H1 (cell line): ENCODE measurements at regions not wholly inside any gene's neighbourhood (a gene's known extent, or its start where the extent isn't known, plus 50 kb on each side); places are given as distances from the start of the nearest gene placed in this dataset.

ENCODE experiments used
- CTCF ChIA-PET: fragments of 300-600 bp; sonication (Branson Sonifier 250); formaldehyde crosslinking; loops from one replicate; lab custom pipeline; 2021; ENCODE audit not compliant: partially characterized antibody; lab: Charles Lee
- POLR2A ChIA-PET: fragments of 300-600 bp; sonication (Branson Sonifier 250); formaldehyde crosslinking; loops from one replicate; lab custom pipeline; 2021; ENCODE audit warnings: inconsistent platforms; ENCODE audit not compliant: partially characterized antibody; lab: Charles Lee
- DNase-seq, 2 experiments: peaks; one replicate each; pipeline versions ENCODE4 v3.0.0 to v3.0.0-alpha.2; 2010 to 2022; ENCODE audit warnings: low spot score in 2 of 2, low read depth in 1 of 2, mixed read lengths in 1 of 2
- FAIRE-seq: peaks from 2 replicates; lab custom pipeline; 2011; peaks lifted over from hg19 to GRCh38; lab: Jason Lieb, UNC
- H2AFZ ChIP-seq: 2 replicates; pipeline ENCODE4 v1.8.1; 2012; ENCODE audit warnings: low read length, inconsistent platforms
- H2AK5ac ChIP-seq: 2 replicates; pipeline ENCODE4 v1.6.1; 2013; ENCODE audit warnings: low read depth, low read length
- H2BK120ac ChIP-seq: replicated peaks from 2 replicates; pipeline ENCODE3; 2013; ENCODE audit warnings: low read depth, low read length, inconsistent platforms
- H2BK12ac ChIP-seq: 2 replicates; pipeline ENCODE4 v1.6.1; 2013; ENCODE audit warnings: low read depth, low read length
- H2BK15ac ChIP-seq: 2 replicates; pipeline ENCODE4 v1.6.1; 2013; ENCODE audit warnings: low read length
- H2BK20ac ChIP-seq: 2 replicates; pipeline ENCODE4 v1.6.1; 2013; ENCODE audit warnings: low read length
- H2BK5ac ChIP-seq: 2 replicates; pipeline ENCODE4 v1.6.1; 2013; ENCODE audit warnings: low read depth, low read length
- H3K14ac ChIP-seq: 2 replicates; pipeline ENCODE4 v1.6.1; 2013; ENCODE audit warnings: inconsistent platforms; ENCODE audit not compliant: insufficient read length
- H3K18ac ChIP-seq: 2 replicates; pipeline ENCODE4 v1.6.1; 2013; ENCODE audit warnings: low read length; ENCODE audit errors: extremely low read depth
- H3K23ac ChIP-seq: 2 replicates; pipeline ENCODE4 v1.6.1; 2013; ENCODE audit warnings: inconsistent platforms; ENCODE audit not compliant: insufficient read length
- H3K23me2 ChIP-seq: 2 replicates; pipeline ENCODE4 v1.6.1; 2013; ENCODE audit warnings: low read depth, low read length
- H3K27ac ChIP-seq: 2 replicates; pipeline ENCODE4 v1.6.1; 2011; ENCODE audit warnings: low read depth, low read length, inconsistent platforms
- H3K27me3 ChIP-seq, 4 experiments: replicated peaks in 1 of 4; 1 replicate in 1 of 4; 2 replicates in 3 of 4; pipeline versions ENCODE4 v1.6.1 to v1.8.1; 2011 to 2013; ENCODE audit warnings: low read length in 3 of 4, mild to moderate bottlenecking in 3 of 4, inconsistent platforms in 2 of 4, mixed read lengths in 2 of 4, moderate library complexity in 1 of 4; ENCODE audit not compliant: control insufficient read depth in 3 of 4, insufficient read depth in 3 of 4; ENCODE audit errors: extremely low read depth in 1 of 4
- H3K36me3 ChIP-seq, 4 experiments: 2 replicates each; pipeline versions ENCODE4 v1.6.1 to v1.8.1; 2011 to 2013; ENCODE audit warnings: mild to moderate bottlenecking in 4 of 4, low read length in 3 of 4, moderate library complexity in 2 of 4, control low read depth in 1 of 4, inconsistent platforms in 1 of 4; ENCODE audit not compliant: insufficient read depth in 4 of 4, control insufficient read depth in 2 of 4
- H3K4ac ChIP-seq: replicated peaks from 2 replicates; pipeline ENCODE3; 2013; ENCODE audit warnings: low read length, low read depth, mixed read lengths, inconsistent platforms; ENCODE audit not compliant: insufficient read length
- H3K4me1 ChIP-seq, 4 experiments: replicated peaks in 1 of 4; 1 replicate in 1 of 4; 2 replicates in 3 of 4; pipeline versions ENCODE4 v1.6.1 to v1.8.1; 2011 to 2013; ENCODE audit warnings: low read length in 3 of 4, inconsistent platforms in 2 of 4, mixed read lengths in 1 of 4; ENCODE audit not compliant: insufficient read depth in 4 of 4, control insufficient read depth in 3 of 4
- H3K4me2 ChIP-seq, 2 experiments: 2 replicates each; pipeline versions ENCODE4 v1.6.1 to v1.8.1; 2011 to 2013; ENCODE audit warnings: low read depth in 2 of 2, low read length in 2 of 2, control low read depth in 1 of 2, inconsistent platforms in 1 of 2, mild to moderate bottlenecking in 1 of 2; ENCODE audit not compliant: insufficient read depth in 1 of 2
- H3K4me3 ChIP-seq, 4 experiments: fragments of 200-600, 300-600 bp in 1 of 4; sonication (generic), shearing (Covaris generic), sonication (Bioruptor Twin) in 1 of 4; 2 replicates each; pipeline versions ENCODE4 v1.5.1 to v1.8.1; 2011 to 2016; ENCODE audit warnings: low read length in 4 of 4, low read depth in 3 of 4, control low read depth in 2 of 4, inconsistent platforms in 2 of 4, mild to moderate bottlenecking in 2 of 4, mixed read lengths in 1 of 4, moderate library complexity in 1 of 4; ENCODE audit not compliant: insufficient read depth in 2 of 4; ENCODE audit errors: extremely low read depth in 1 of 4
- H3K56ac ChIP-seq: replicated peaks from 2 replicates; pipeline ENCODE3; 2013; ENCODE audit warnings: low read depth, mild to moderate bottlenecking, mixed read lengths, low read length, inconsistent platforms; ENCODE audit not compliant: insufficient read length
- H3K79me1 ChIP-seq: 2 replicates; pipeline ENCODE4 v1.6.1; 2013; ENCODE audit warnings: low read depth, low read length, control low read depth
- H3K79me2 ChIP-seq, 2 experiments: 2 replicates each; pipeline versions ENCODE4 v1.6.1 to v1.8.1; 2012 to 2013; ENCODE audit warnings: low read length in 2 of 2, mild to moderate bottlenecking in 2 of 2, inconsistent platforms in 1 of 2; ENCODE audit not compliant: insufficient read depth in 2 of 2, control insufficient read depth in 1 of 2
- H3K9ac ChIP-seq, 4 experiments: replicated peaks in 1 of 4; 1 replicate in 1 of 4; 2 replicates in 3 of 4; pipeline versions ENCODE4 v1.6.1 to v1.8.1; 2011 to 2013; ENCODE audit warnings: low read depth in 3 of 4, low read length in 3 of 4, control low read depth in 2 of 4, mild to moderate bottlenecking in 2 of 4, moderate library complexity in 2 of 4, inconsistent platforms in 1 of 4; ENCODE audit errors: extremely low read depth in 1 of 4
- H3K9me3 ChIP-seq, 2 experiments: 2 replicates each; pipeline versions ENCODE4 v1.6.1 to v1.8.1; 2012 to 2013; ENCODE audit warnings: mild to moderate bottlenecking in 2 of 2, moderate library complexity in 2 of 2, control low read depth in 1 of 2, inconsistent platforms in 1 of 2, low read depth in 1 of 2, low read length in 1 of 2, mixed read lengths in 1 of 2; ENCODE audit not compliant: insufficient read depth in 2 of 2
- H4K20me1 ChIP-seq, 2 experiments: replicated peaks in 1 of 2; 2 replicates each; pipeline versions ENCODE3 to v1.8.1; 2011 to 2013; ENCODE audit warnings: inconsistent platforms in 2 of 2, low read length in 2 of 2, mild to moderate bottlenecking in 1 of 2; ENCODE audit not compliant: insufficient read depth in 2 of 2, control insufficient read depth in 1 of 2
- H4K5ac ChIP-seq: 2 replicates; pipeline ENCODE4 v1.6.1; 2013; ENCODE audit warnings: low read length, low read depth, mixed read lengths, inconsistent platforms; ENCODE audit not compliant: insufficient read length
- H4K8ac ChIP-seq: 2 replicates; pipeline ENCODE4 v1.8.0; 2013; ENCODE audit warnings: mild to moderate bottlenecking, moderate library complexity, low read length, inconsistent platforms; ENCODE audit not compliant: insufficient read depth; ENCODE audit errors: extremely low read depth
- H4K91ac ChIP-seq: replicated peaks from 2 replicates; pipeline ENCODE3; 2013; ENCODE audit warnings: low read length, mixed read lengths, inconsistent platforms; ENCODE audit not compliant: insufficient read length
- BACH1 ChIP-seq: IDR thresholded peaks from 2 replicates; pipeline ENCODE4 v1.6.1; 2012; ENCODE audit warnings: low read length, improper control_type of control experiment
- CBX8 ChIP-seq: fragments of 300-800, 300-1000 bp; sonication (generic); IDR thresholded peaks from 2 replicates; pipeline ENCODE4 v1.7.1; 2016; ENCODE audit warnings: low read depth, low read length, borderline replicate concordance
- CREB1 ChIP-seq: IDR thresholded peaks from 2 replicates; pipeline ENCODE4 v1.6.1; 2012; ENCODE audit warnings: inconsistent platforms
- EP300 ChIP-seq, 2 experiments: IDR thresholded peaks; 1 replicate in 1 of 2; 2 replicates in 1 of 2; pipeline ENCODE4 v1.6.1; 2011 to 2012; ENCODE audit warnings: low read depth in 2 of 2, low read length in 2 of 2, mild to moderate bottlenecking in 2 of 2, borderline replicate concordance in 1 of 2, inconsistent platforms in 1 of 2, moderate library complexity in 1 of 2
- KDM4A ChIP-seq: IDR thresholded peaks from one replicate; pipeline ENCODE4 v1.7.1; 2012; ENCODE audit warnings: low read depth, mild to moderate bottlenecking, moderate library complexity, low read length, inconsistent platforms; ENCODE audit not compliant: severe bottlenecking
- POLR2A ChIP-seq, 2 experiments: IDR thresholded peaks; 1 replicate in 1 of 2; 2 replicates in 1 of 2; pipeline ENCODE4 v1.6.1; 2011; ENCODE audit warnings: low read depth in 2 of 2, low read length in 2 of 2, mild to moderate bottlenecking in 2 of 2; ENCODE audit errors: control extremely low read depth in 1 of 2
- SIX5 ChIP-seq: IDR thresholded peaks from 2 replicates; pipeline ENCODE4 v1.6.1; 2011; ENCODE audit warnings: mild to moderate bottlenecking, low read depth, low read length
- TBP ChIP-seq: IDR thresholded peaks from 2 replicates; pipeline ENCODE4 v1.6.1; 2011; ENCODE audit warnings: low read depth, low read length, improper control_type of control experiment
- WGBS, 2 experiments: shearing (Covaris generic) in 1 of 2; methylation state at CpG; one replicate each; pipeline versions ENCODE4 v1.1.6 to v1.1.7; 2013 to 2015; ENCODE audit warnings: low lambda C conversion rate in 2 of 2, mixed read lengths in 2 of 2, inconsistent platforms in 1 of 2, low coverage in 1 of 2, missing lambda C conversion rate in 1 of 2; ENCODE audit not compliant: insufficient replicate concordance in 2 of 2, insufficient coverage in 1 of 2, insufficient read length in 1 of 2; ENCODE audit errors: extremely low coverage in 1 of 2, missing lambda C conversion rate in 1 of 2; 5-methylcytosine and 5-hydroxymethylcytosine counted together

- Histone ChIP-seq H3K79me2 (no peaks in the 10 kb centered on the region), H3K18ac (no peak overlapping the region), H3K4me1 (no peaks in the 10 kb centered on the region), H3K9ac (no peak overlapping the region), H4K20me1 (no peaks in the 10 kb centered on the region), H3K23ac (no peak overlapping the region), H2BK20ac (no peak overlapping the region), H3K23me2 (no peaks in the 10 kb centered on the region), H3K14ac (no peak overlapping the region), H2BK5ac (no peak overlapping the region), H3K9me3 (no peaks in the 10 kb centered on the region), H3K27ac (no peak overlapping the region), H3K56ac (no peak overlapping the region), H3K4me2 (no peak overlapping the region), H4K8ac (no peak overlapping the region), H3K4me3 (no peak overlapping the region), H2AK5ac (no peak overlapping the region), H3K36me3 (no peaks in the 10 kb centered on the region), H2BK120ac (no peak overlapping the region), H3K79me1 (no peaks in the 10 kb centered on the region), H4K5ac (no peak overlapping the region), H2AFZ (no peak overlapping the region), H4K91ac (no peak overlapping the region), H3K27me3 (no peaks in the 10 kb centered on the region), H2BK15ac (no peak overlapping the region), H2BK12ac (no peak overlapping the region), H3K4ac (no peak overlapping the region)
- FAIRE-seq: no peak
- POLR2A ChIA-PET: no interaction called here
- CTCF ChIA-PET: no interaction called here
- DNase-seq: no peak
- 67% methylated on average over 3 of the region's 3 CpGs; no CpG with 5 or more reads in 1 of the 2 experiments for WGBS, 2 experiments
- no peak for TF ChIP-seq EP300 (IDR thresholded peaks at IDR 0.05; ENCODE audit: borderline replicate concordance in 1 of 2, low read depth in 2 of 2, low read length in 2 of 2)
- TF ChIP-seq CREB1: no peak
- TF ChIP-seq KDM4A: no peak
- TF ChIP-seq TBP: no peak
- no peak for TF ChIP-seq CBX8
- no peak for TF ChIP-seq POLR2A (IDR thresholded peaks at IDR 0.05; ENCODE audit: control extremely low read depth in 1 of 2, low read depth in 2 of 2, low read length in 2 of 2)
- 0 out of 2 replicates have a peak, but pooled peaks have one; percentile 20 for TF ChIP-seq BACH1
- TF ChIP-seq SIX5: no peak
Measured at GRCh38 chrX:88024022-88024421, 506.4 kb downstream of the KLHL4 start.
